ENCODE measurements at regions not wholly inside any gene's neighbourhood (a gene's known extent, or its start where the extent isn't known, plus 50 kb on each side); places are given as distances from the start of the nearest gene placed in this dataset.

DNA sequence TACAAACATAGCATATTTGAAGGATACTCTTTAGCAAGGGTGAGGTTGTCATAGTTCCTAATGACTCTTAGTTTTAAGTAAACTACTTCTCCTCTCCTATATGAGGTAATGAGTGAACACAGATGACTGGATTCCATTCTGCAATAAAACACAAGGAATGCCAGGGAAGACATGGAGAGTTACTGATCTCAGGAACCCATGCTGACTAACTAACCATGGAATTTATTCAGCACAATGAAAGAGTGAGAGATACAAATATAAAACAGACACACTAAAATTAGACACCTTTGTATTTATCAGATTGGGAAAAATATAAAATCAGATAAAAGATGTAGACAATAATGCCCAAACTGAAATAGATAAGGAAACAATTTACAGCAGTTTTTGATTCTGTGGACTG, 1525.9 kb upstream of the SLC10A2 start:
- no peak overlapping the region for H4K8ac ChIP-seq (ENCODE audit: low read depth, low read length)
- no peak overlapping the region for H2AK5ac ChIP-seq (ENCODE audit: low read depth, low read length)
- no peaks in the 10 kb centered on the region for H3K36me3 ChIP-seq (replicated peaks in 1 of 2; ENCODE audit: control insufficient read depth in 2 of 2, insufficient read depth in 2 of 2, low read length in 2 of 2)
- H3K27ac ChIP-seq (replicated peaks; ENCODE audit: low read length), result no peak overlapping the region
- H3K14ac ChIP-seq (ENCODE audit: low read length), result no peak overlapping the region
- no peak overlapping the region for H2BK5ac ChIP-seq (ENCODE audit: low read length)
- DNase-seq (ENCODE audit: low spot score), result no peak
- H2BK120ac ChIP-seq (ENCODE audit: low read depth, low read length), result no peak overlapping the region
- no peak overlapping the region for H4K91ac ChIP-seq (ENCODE audit: low read depth, low read length, poor library complexity)
- no peak overlapping the region for H2BK12ac ChIP-seq (ENCODE audit: low read length)
- no peak overlapping the region for H3K23ac ChIP-seq (ENCODE audit: low read depth, low read length, poor library complexity)
- no peak overlapping the region for H3K4me3 ChIP-seq (ENCODE audit: low read length in 2 of 2)
- H2AFZ ChIP-seq (ENCODE audit: low read length), result no peak overlapping the region
- no peaks in the 10 kb centered on the region for H3K9me3 ChIP-seq (replicated peaks in 1 of 2; ENCODE audit: control insufficient read depth in 2 of 2, insufficient read depth in 1 of 2, low read depth in 1 of 2, low read length in 2 of 2)
- no peak overlapping the region for H3K4ac ChIP-seq (ENCODE audit: low read length)
- H2BK15ac ChIP-seq (ENCODE audit: low read length), result no peak overlapping the region
- H3K27me3 ChIP-seq (ENCODE audit: control insufficient read depth in 3 of 3, insufficient read depth in 3 of 3, low read depth in 1 of 3, low read length in 3 of 3), result no peaks in the 10 kb centered on the region
- H3K4me2 ChIP-seq (ENCODE audit: insufficient read depth, low read length, poor library complexity, severe bottlenecking), result no peak overlapping the region
- H3K9ac ChIP-seq (ENCODE audit: low read depth, low read length, poor library complexity), result no peak overlapping the region
- H3K18ac ChIP-seq (ENCODE audit: low read length), result no peak overlapping the region
- H3K79me1 ChIP-seq (ENCODE audit: low read depth, low read length), result no peaks in the 10 kb centered on the region
- no peaks in the 10 kb centered on the region for H3K4me1 ChIP-seq (ENCODE audit: control insufficient read depth in 2 of 2, insufficient read depth in 1 of 2, low read depth in 1 of 2, low read length in 2 of 2)

DNA sequence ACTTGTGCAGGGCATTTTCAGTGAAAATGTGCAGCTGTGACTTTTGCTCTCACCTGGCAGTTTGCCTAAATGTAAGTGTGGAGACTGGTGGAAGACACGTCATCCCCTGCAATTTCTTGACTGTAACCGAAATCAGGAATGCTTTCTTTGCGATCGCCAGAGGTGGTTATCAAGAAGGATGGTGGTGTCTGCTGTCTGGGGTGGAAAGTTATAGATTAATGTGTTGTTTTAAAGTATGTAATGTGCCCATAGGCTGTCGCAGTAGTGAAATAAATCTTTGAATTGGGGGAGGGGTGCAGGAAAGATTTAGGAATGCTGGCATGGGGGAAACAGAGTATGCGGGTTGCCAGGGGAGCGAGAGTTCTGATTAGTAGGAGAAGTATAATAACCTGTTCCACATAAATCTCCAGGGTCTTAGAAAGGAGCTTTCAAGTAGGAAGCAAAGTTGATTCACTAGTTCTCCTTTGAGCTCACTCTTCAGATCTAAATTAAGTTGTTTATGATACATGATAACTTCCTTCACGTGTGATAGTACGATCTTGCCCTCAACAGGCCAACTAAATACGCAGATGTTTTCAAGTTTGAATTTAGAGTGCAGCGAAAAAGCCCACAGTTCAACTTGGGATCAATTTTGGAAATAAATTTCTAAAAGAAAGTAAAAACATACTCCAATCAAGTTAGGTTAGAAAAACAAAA, 1520.0 kb upstream of the SLC10A2 start:
- no peak for DNase-seq (ENCODE audit: low spot score)

GRCh38 chr13:104584481-104584880, 1518.3 kb upstream of the SLC10A2 start:
- no peaks in the 10 kb centered on the region for H3K4me1 ChIP-seq (ENCODE audit: control insufficient read depth in 2 of 2, insufficient read depth in 1 of 2, low read depth in 1 of 2, low read length in 2 of 2)
- no peak overlapping the region for H4K8ac ChIP-seq (ENCODE audit: low read depth, low read length)
- H3K23ac ChIP-seq (ENCODE audit: low read depth, low read length, poor library complexity), result no peak overlapping the region
- H2BK120ac ChIP-seq (ENCODE audit: low read depth, low read length), result no peak overlapping the region
- no peak overlapping the region for H2AK5ac ChIP-seq (ENCODE audit: low read depth, low read length)
- H3K9me3 ChIP-seq (replicated peaks in 1 of 2; ENCODE audit: control insufficient read depth in 2 of 2, insufficient read depth in 1 of 2, low read depth in 1 of 2, low read length in 2 of 2), result no peaks in the 10 kb centered on the region
- H2BK12ac ChIP-seq (ENCODE audit: low read length), result no peak overlapping the region
- no peak overlapping the region for H3K9ac ChIP-seq (ENCODE audit: low read depth, low read length, poor library complexity)
- H3K4ac ChIP-seq (ENCODE audit: low read length), result no peak overlapping the region
- H3K4me3 ChIP-seq (ENCODE audit: low read length in 2 of 2), result no peak overlapping the region
- H3K4me2 ChIP-seq (ENCODE audit: insufficient read depth, low read length, poor library complexity, severe bottlenecking), result no peak overlapping the region
- H2BK5ac ChIP-seq (ENCODE audit: low read length), result no peak overlapping the region
- no peaks in the 10 kb centered on the region for H3K36me3 ChIP-seq (replicated peaks in 1 of 2; ENCODE audit: control insufficient read depth in 2 of 2, insufficient read depth in 2 of 2, low read length in 2 of 2)
- no peak overlapping the region for H4K91ac ChIP-seq (ENCODE audit: low read depth, low read length, poor library complexity)
- H2AFZ ChIP-seq (ENCODE audit: low read length), result no peak overlapping the region
- DNase-seq (ENCODE audit: low spot score), result no peak
- no CpG with 5 or more reads among the region's 1 CpG for WGBS, 2 donors (ENCODE audit: extremely low coverage in 2 of 2, insufficient read length in 2 of 2, insufficient replicate concordance in 1 of 2)
- no peak overlapping the region for H2BK15ac ChIP-seq (ENCODE audit: low read length)
- H3K27ac ChIP-seq (replicated peaks; ENCODE audit: low read length), result no peak overlapping the region
- no peak overlapping the region for H3K18ac ChIP-seq (ENCODE audit: low read length)
- H3K79me1 ChIP-seq (ENCODE audit: low read depth, low read length), result no peaks in the 10 kb centered on the region
- H3K27me3 ChIP-seq (ENCODE audit: control insufficient read depth in 3 of 3, insufficient read depth in 3 of 3, low read depth in 1 of 3, low read length in 3 of 3), result no peaks in the 10 kb centered on the region
- no peak overlapping the region for H3K14ac ChIP-seq (ENCODE audit: low read length)

More for the DNA sequence above, 1520.0 kb upstream of the SLC10A2 start:
- Histone ChIP-seq H3K9me3 (replicated peaks in 1 of 2; ENCODE audit: control insufficient read depth in 2 of 2, insufficient read depth in 1 of 2, low read depth in 1 of 2, low read length in 2 of 2) (no peaks in the 10 kb centered on the region), H3K4me3 (ENCODE audit: low read length in 2 of 2) (no peak overlapping the region), H3K14ac (ENCODE audit: low read length) (no peak overlapping the region), H3K18ac (ENCODE audit: low read length) (no peak overlapping the region), H2BK15ac (ENCODE audit: low read length) (no peak overlapping the region), H2BK12ac (ENCODE audit: low read length) (no peak overlapping the region), H3K9ac (ENCODE audit: low read depth, low read length, poor library complexity) (no peak overlapping the region), H3K4me2 (ENCODE audit: insufficient read depth, low read length, poor library complexity, severe bottlenecking) (no peak overlapping the region), H3K79me1 (ENCODE audit: low read depth, low read length) (no peaks in the 10 kb centered on the region), H4K91ac (ENCODE audit: low read depth, low read length, poor library complexity) (no peak overlapping the region), H2AK5ac (ENCODE audit: low read depth, low read length) (no peak overlapping the region), H3K4me1 (ENCODE audit: control insufficient read depth in 2 of 2, insufficient read depth in 1 of 2, low read depth in 1 of 2, low read length in 2 of 2) (no peaks in the 10 kb centered on the region), H3K36me3 (replicated peaks in 1 of 2; ENCODE audit: control insufficient read depth in 2 of 2, insufficient read depth in 2 of 2, low read length in 2 of 2) (no peaks in the 10 kb centered on the region), H3K27ac (replicated peaks; ENCODE audit: low read length) (no peak overlapping the region), H3K4ac (ENCODE audit: low read length) (no peak overlapping the region), H2BK120ac (ENCODE audit: low read depth, low read length) (no peak overlapping the region), H4K8ac (ENCODE audit: low read depth, low read length) (no peak overlapping the region), H3K23ac (ENCODE audit: low read depth, low read length, poor library complexity) (no peak overlapping the region), H2AFZ (ENCODE audit: low read length) (no peak overlapping the region), H3K27me3 (ENCODE audit: control insufficient read depth in 3 of 3, insufficient read depth in 3 of 3, low read depth in 1 of 3, low read length in 3 of 3) (no peaks in the 10 kb centered on the region), H2BK5ac (ENCODE audit: low read length) (no peak overlapping the region)
- no CpG with 5 or more reads among the region's 11 CpGs for WGBS, 2 donors (ENCODE audit: extremely low coverage in 2 of 2, insufficient read length in 2 of 2, insufficient replicate concordance in 1 of 2)

- Histone ChIP-seq H2BK5ac (ENCODE audit: low read length) (no peak overlapping the region), H2BK15ac (ENCODE audit: low read length) (no peak overlapping the region), H3K23ac (ENCODE audit: low read depth, low read length, poor library complexity) (no peak overlapping the region), H3K9me3 (replicated peaks in 1 of 2; ENCODE audit: control insufficient read depth in 2 of 2, insufficient read depth in 1 of 2, low read depth in 1 of 2, low read length in 2 of 2) (no peaks in the 10 kb centered on the region), H3K27me3 (ENCODE audit: control insufficient read depth in 3 of 3, insufficient read depth in 3 of 3, low read depth in 1 of 3, low read length in 3 of 3) (no peaks in the 10 kb centered on the region), H3K4me3 (ENCODE audit: low read length in 2 of 2) (no peak overlapping the region), H2BK120ac (ENCODE audit: low read depth, low read length) (no peak overlapping the region), H2BK12ac (ENCODE audit: low read length) (no peak overlapping the region), H3K36me3 (replicated peaks in 1 of 2; ENCODE audit: control insufficient read depth in 2 of 2, insufficient read depth in 2 of 2, low read length in 2 of 2) (peaks cover 0 to 2% of the 10 kb centered on the region in 2 donors), H3K79me1 (ENCODE audit: low read depth, low read length) (no peaks in the 10 kb centered on the region), H3K4me1 (ENCODE audit: control insufficient read depth in 2 of 2, insufficient read depth in 1 of 2, low read depth in 1 of 2, low read length in 2 of 2) (no peaks in the 10 kb centered on the region), H4K91ac (ENCODE audit: low read depth, low read length, poor library complexity) (no peak overlapping the region), H3K9ac (ENCODE audit: low read depth, low read length, poor library complexity) (no peak overlapping the region), H3K18ac (ENCODE audit: low read length) (no peak overlapping the region), H3K4me2 (ENCODE audit: insufficient read depth, low read length, poor library complexity, severe bottlenecking) (no peak overlapping the region), H2AFZ (ENCODE audit: low read length) (no peak overlapping the region), H3K27ac (replicated peaks; ENCODE audit: low read length) (no peak overlapping the region), H3K14ac (ENCODE audit: low read length) (no peak overlapping the region), H2AK5ac (ENCODE audit: low read depth, low read length) (no peak overlapping the region), H3K4ac (ENCODE audit: low read length) (no peak overlapping the region), H4K8ac (ENCODE audit: low read depth, low read length) (no peak overlapping the region)
- DNase-seq (ENCODE audit: low spot score), result no peak
- no CpG with 5 or more reads among the region's 2 CpGs for WGBS, 2 donors (ENCODE audit: extremely low coverage in 2 of 2, insufficient read length in 2 of 2, insufficient replicate concordance in 1 of 2)
Observed at GRCh38 chr13:104580931-104581330, 1514.7 kb upstream of the SLC10A2 start.

Measured in neuronal stem cell (in vitro differentiated cells).